ENCODE measurements at regions not wholly inside any gene's neighbourhood (a gene's known extent, or its start where the extent isn't known, plus 50 kb on each side); places are given as distances from the start of the nearest gene placed in this dataset.

GRCh38 chr6:22392711-22393110, 95.9 kb upstream of the PRL start:
- TF ChIP-seq SIN3A (IDR thresholded peaks at IDR 0.05; ENCODE audit: borderline replicate concordance, insufficient read depth, low read length) (no peak), FOXP2 (optimal IDR thresholded peaks at IDR 0.05; ENCODE audit: borderline replicate concordance, extremely low read depth, extremely low read length, insufficient read depth) (no peak), REST (IDR thresholded peaks at IDR 0.05; ENCODE audit: insufficient read depth in 1 of 2, low read depth in 2 of 2, low read length in 2 of 2) (no peak), POLR2AphosphoS5 (IDR thresholded peaks at IDR 0.05; ENCODE audit: low read depth, low read length) (no peak), TAF1 (IDR thresholded peaks at IDR 0.05; ENCODE audit: borderline replicate concordance, insufficient read depth, low read length) (no peak)

GRCh38 chr6:22394691-22395090, 97.9 kb upstream of the PRL start:
- TF ChIP-seq REST (IDR thresholded peaks at IDR 0.05; ENCODE audit: insufficient read depth in 1 of 2, low read depth in 2 of 2, low read length in 2 of 2): no peak
- TF ChIP-seq SIN3A (IDR thresholded peaks at IDR 0.05; ENCODE audit: borderline replicate concordance, insufficient read depth, low read length): no peak
- TF ChIP-seq FOXP2 (optimal IDR thresholded peaks at IDR 0.05; ENCODE audit: borderline replicate concordance, extremely low read depth, extremely low read length, insufficient read depth): no peak
- TF ChIP-seq POLR2AphosphoS5 (IDR thresholded peaks at IDR 0.05; ENCODE audit: low read depth, low read length): no peak
- TF ChIP-seq TAF1 (IDR thresholded peaks at IDR 0.05; ENCODE audit: borderline replicate concordance, insufficient read depth, low read length): no peak

DNA sequence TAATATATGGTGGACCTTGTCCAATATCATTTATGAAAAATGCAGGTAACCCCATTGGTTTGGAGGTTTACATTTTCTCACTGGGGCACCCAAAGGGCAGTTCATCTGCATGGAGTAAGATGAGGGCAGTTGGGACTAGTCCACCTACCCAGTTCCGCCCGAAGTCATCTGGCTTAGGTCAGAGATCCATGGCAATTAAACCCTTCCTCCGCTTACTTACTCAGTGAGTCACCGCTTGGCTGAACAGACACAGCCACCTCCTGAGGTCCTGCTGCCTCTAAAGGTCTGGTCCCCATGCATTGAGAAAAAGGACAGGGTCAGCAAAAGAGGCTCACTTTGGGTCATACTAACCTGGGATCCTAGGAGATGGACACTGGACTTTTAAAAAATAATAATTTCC, 102.9 kb upstream of the PRL start:
- TF ChIP-seq TAF1 (IDR thresholded peaks at IDR 0.05; ENCODE audit: borderline replicate concordance, insufficient read depth, low read length) (no peak), SIN3A (IDR thresholded peaks at IDR 0.05; ENCODE audit: borderline replicate concordance, insufficient read depth, low read length) (no peak), FOXP2 (optimal IDR thresholded peaks at IDR 0.05; ENCODE audit: borderline replicate concordance, extremely low read depth, extremely low read length, insufficient read depth) (no peak), REST (IDR thresholded peaks at IDR 0.05; ENCODE audit: insufficient read depth in 1 of 2, low read depth in 2 of 2, low read length in 2 of 2) (no peak), POLR2AphosphoS5 (IDR thresholded peaks at IDR 0.05; ENCODE audit: low read depth, low read length) (no peak)

GRCh38 chr6:22401206-22401605, 104.4 kb upstream of the PRL start:
- TF ChIP-seq POLR2AphosphoS5 (IDR thresholded peaks at IDR 0.05; ENCODE audit: low read depth, low read length) (no peak), REST (IDR thresholded peaks at IDR 0.05; ENCODE audit: insufficient read depth in 1 of 2, low read depth in 2 of 2, low read length in 2 of 2) (no peak), SIN3A (IDR thresholded peaks at IDR 0.05; ENCODE audit: borderline replicate concordance, insufficient read depth, low read length) (no peak)

DNA sequence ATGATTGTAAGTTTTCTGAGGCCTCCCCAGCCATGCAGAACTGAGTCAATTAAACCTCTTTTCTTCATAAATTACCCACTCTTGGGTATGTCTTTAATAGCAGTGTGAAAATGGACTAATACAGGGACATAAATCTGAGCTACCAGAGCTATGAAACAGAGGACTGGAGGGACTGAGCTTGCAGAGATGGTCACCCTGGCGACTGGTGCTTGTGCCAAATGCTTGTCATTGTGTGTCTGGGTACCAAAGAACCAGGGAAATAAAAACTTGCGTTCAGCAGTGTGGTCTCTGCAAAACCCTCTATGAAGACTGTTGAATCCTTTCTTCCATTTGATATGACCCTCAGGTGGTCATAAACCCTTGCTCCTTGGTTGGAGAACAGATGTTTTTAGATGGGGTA, 105.1 kb upstream of the PRL start:
- no peak for TF ChIP-seq FOXP2 (optimal IDR thresholded peaks at IDR 0.05; ENCODE audit: borderline replicate concordance, extremely low read depth, extremely low read length, insufficient read depth)
- TF ChIP-seq POLR2AphosphoS5 (IDR thresholded peaks at IDR 0.05; ENCODE audit: low read depth, low read length): no peak
- TF ChIP-seq SIN3A (IDR thresholded peaks at IDR 0.05; ENCODE audit: borderline replicate concordance, insufficient read depth, low read length): no peak
- no peak for TF ChIP-seq REST (IDR thresholded peaks at IDR 0.05; ENCODE audit: insufficient read depth in 1 of 2, low read depth in 2 of 2, low read length in 2 of 2)
- TF ChIP-seq TAF1 (IDR thresholded peaks at IDR 0.05; ENCODE audit: borderline replicate concordance, insufficient read depth, low read length): no peak
